ENCODE measurements at regions not wholly inside any gene's neighbourhood (a gene's known extent, or its start where the extent isn't known, plus 50 kb on each side); places are given as distances from the start of the nearest gene placed in this dataset.

- DNase-seq (ENCODE audit: low spot score): no peak
These were observed 307.7 kb downstream of the ARPP21 start for GRCh38 chr3:35946854-35947515.

GRCh38 chr3:35950021-35950420, 310.7 kb downstream of the ARPP21 start:
- DNase-seq (ENCODE audit: low spot score): no peak

- no peak for DNase-seq (ENCODE audit: low spot score)
These were observed 315.1 kb downstream of the ARPP21 start for GRCh38 chr3:35954413-35954812.

- no peak for DNase-seq (ENCODE audit: low spot score)
These were observed 326.6 kb downstream of the ARPP21 start for GRCh38 chr3:35965908-35966307.

GRCh38 chr3:35966629-35967464, 327.5 kb downstream of the ARPP21 start:
- DNase-seq (ENCODE audit: low spot score): no peak

GRCh38 chr3:35968043-35968622, 328.8 kb downstream of the ARPP21 start:
- DNase-seq (ENCODE audit: low spot score): no peak

GRCh38 chr3:35969406-35969805, 330.1 kb downstream of the ARPP21 start:
- no peak for DNase-seq (ENCODE audit: low spot score)

- no peak for DNase-seq (ENCODE audit: low spot score)
These were observed 331.5 kb downstream of the ARPP21 start for GRCh38 chr3:35970793-35971192.

GRCh38 chr3:35971686-35972085, 332.4 kb downstream of the ARPP21 start:
- no peak for DNase-seq (ENCODE audit: low spot score)

GRCh38 chr3:35974872-35975271, 335.5 kb downstream of the ARPP21 start:
- no peak for DNase-seq (ENCODE audit: low spot score)

- no peak for DNase-seq (ENCODE audit: low spot score)
These were observed 346.8 kb downstream of the ARPP21 start for GRCh38 chr3:35986161-35986560.

- DNase-seq (ENCODE audit: low spot score): no peak
These were observed 348.1 kb downstream of the ARPP21 start for GRCh38 chr3:35987386-35987785.

- DNase-seq (ENCODE audit: low spot score): no peak
These were observed 352.7 kb downstream of the ARPP21 start for GRCh38 chr3:35992041-35992440.

GRCh38 chr3:36011791-36012190, 368.5 kb upstream of the STAC start:
- no peak for DNase-seq (ENCODE audit: low spot score)

GRCh38 chr3:36013425-36013824, 366.9 kb upstream of the STAC start:
- no peak for DNase-seq (ENCODE audit: low spot score)

GRCh38 chr3:36025232-36025631, 355.1 kb upstream of the STAC start:
- no peak for DNase-seq (ENCODE audit: low spot score)

GRCh38 chr3:36032180-36033047, 347.9 kb upstream of the STAC start:
- DNase-seq (ENCODE audit: low spot score): no peak

GRCh38 chr3:36058404-36059030, 321.8 kb upstream of the STAC start:
- DNase-seq (ENCODE audit: low spot score): no peak

GRCh38 chr3:36060950-36061349, 319.4 kb upstream of the STAC start:
- no peak for DNase-seq (ENCODE audit: low spot score)

GRCh38 chr3:36063992-36064391, 316.3 kb upstream of the STAC start:
- DNase-seq (ENCODE audit: low spot score): no peak

GRCh38 chr3:36065321-36065720, 315.0 kb upstream of the STAC start:
- DNase-seq (ENCODE audit: low spot score): no peak

GRCh38 chr3:36075491-36075890, 304.8 kb upstream of the STAC start:
- no peak for DNase-seq (ENCODE audit: low spot score)

Measured in mucosa of gallbladder (tissue), 1 donor.